Stomach smooth muscle (tissue), 2 donors: ENCODE measurements at regions not wholly inside any gene's neighbourhood (a gene's known extent, or its start where the extent isn't known, plus 50 kb on each side); places are given as distances from the start of the nearest gene placed in this dataset.

Experiments
- H3K27ac ChIP-seq: one replicate; pipeline ENCODE4 v1.7.0; 2013; ENCODE audit warnings: mild to moderate bottlenecking, low read length, inconsistent platforms
- H3K27me3 ChIP-seq, 2 donors: one replicate each; pipeline ENCODE4 v1.7.0; 2013; ENCODE audit warnings: low read length in 2 of 2; ENCODE audit not compliant: insufficient read depth in 2 of 2, control insufficient read depth in 1 of 2
- H3K36me3 ChIP-seq, 2 donors: one replicate each; pipeline ENCODE4 v1.7.0; 2013; ENCODE audit warnings: low read length in 2 of 2; ENCODE audit not compliant: control insufficient read depth in 2 of 2, insufficient read depth in 2 of 2
- H3K4me1 ChIP-seq: one replicate; pipeline ENCODE4 v1.7.0; 2013; ENCODE audit warnings: low read length; ENCODE audit not compliant: control insufficient read depth, insufficient read depth
- H3K4me3 ChIP-seq, 2 donors: one replicate each; pipeline ENCODE4 v1.7.0; 2013; ENCODE audit warnings: low read length in 2 of 2
- H3K9ac ChIP-seq, 2 donors: one replicate each; pipeline ENCODE4 v1.7.0; 2013; ENCODE audit warnings: low read length in 2 of 2, mild to moderate bottlenecking in 1 of 2
- H3K9me3 ChIP-seq, 2 donors: one replicate each; pipeline ENCODE4 v1.7.0; 2013; ENCODE audit warnings: low read length in 2 of 2; ENCODE audit not compliant: control insufficient read depth in 2 of 2
- donor health status: healthy.
- donor health status: Pancreatic carcinoma.

DNA sequence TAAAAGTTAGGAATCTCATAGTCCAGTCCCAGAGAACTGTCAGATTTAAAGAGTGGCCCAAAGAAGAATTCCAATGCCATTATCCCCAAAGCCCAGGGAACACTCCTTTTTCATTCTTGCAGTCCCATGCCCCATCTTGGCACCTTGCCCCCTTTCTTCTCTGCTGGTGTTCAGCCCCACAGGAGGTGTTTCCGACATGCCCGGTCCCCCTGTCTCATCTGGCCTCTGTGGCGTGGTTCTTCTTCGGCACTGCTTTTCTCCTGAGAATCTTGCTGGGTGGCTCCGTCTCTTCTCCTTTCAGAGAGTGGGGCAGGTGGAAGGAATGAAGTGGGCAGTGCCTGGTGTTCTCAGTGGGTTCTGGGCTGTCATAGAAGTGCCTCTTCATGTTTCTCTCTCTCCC lies 64.7 kb downstream of the VCPKMT start:
- H3K4me3 ChIP-seq = no peak overlapping the region
- H3K9ac ChIP-seq = no peak overlapping the region
- H3K27ac ChIP-seq = no peak overlapping the region
- no peaks in the 10 kb centered on the region for H3K27me3 ChIP-seq
- no peaks in the 10 kb centered on the region for H3K4me1 ChIP-seq
- no peaks in the 10 kb centered on the region for H3K9me3 ChIP-seq
- H3K36me3 ChIP-seq = no peaks in the 10 kb centered on the region

DNA sequence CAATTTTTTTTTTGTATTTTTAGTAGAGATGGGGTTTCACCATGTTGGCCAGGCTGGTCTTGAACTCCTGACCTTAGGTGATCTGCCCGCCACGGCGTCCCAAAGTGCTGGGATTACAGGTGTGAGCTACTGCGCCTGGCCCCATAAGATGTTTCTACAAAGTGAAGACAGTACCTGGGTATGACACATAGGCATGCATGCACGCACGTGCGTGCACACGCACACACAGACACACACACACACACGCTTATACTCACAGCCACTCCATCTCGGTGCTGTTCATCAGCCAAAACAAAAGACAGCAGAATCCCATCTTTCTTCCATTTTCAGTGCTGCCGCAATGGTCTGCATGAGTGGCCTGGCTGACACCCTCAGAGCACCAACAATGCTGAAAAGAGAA lies 63.9 kb downstream of the VCPKMT start:
- Histone ChIP-seq H3K36me3 (no peaks in the 10 kb centered on the region), H3K4me1 (no peaks in the 10 kb centered on the region), H3K27ac (no peak overlapping the region), H3K9me3 (no peaks in the 10 kb centered on the region), H3K4me3 (no peak overlapping the region), H3K9ac (no peak overlapping the region), H3K27me3 (no peaks in the 10 kb centered on the region)

DNA sequence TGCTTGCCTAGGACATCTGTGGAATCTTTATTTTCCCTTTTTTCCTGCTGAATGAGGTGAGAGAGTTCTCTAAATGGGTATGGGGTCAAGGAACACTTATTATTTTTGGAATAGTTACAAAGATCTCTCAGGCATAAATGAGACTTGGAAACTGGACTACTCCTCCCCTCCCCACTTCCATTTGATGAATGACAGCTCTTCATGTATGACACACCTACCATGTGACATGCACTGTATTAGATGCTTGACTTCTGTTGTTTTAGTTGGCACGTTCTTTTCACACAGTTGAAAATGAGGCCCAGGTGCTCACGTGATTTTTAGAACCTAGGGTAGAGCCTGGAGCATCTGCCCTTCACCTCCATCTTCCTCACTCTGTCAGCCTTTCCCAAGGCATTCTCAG lies 62.4 kb downstream of the VCPKMT start:
- H3K9ac ChIP-seq = no peak overlapping the region

DNA sequence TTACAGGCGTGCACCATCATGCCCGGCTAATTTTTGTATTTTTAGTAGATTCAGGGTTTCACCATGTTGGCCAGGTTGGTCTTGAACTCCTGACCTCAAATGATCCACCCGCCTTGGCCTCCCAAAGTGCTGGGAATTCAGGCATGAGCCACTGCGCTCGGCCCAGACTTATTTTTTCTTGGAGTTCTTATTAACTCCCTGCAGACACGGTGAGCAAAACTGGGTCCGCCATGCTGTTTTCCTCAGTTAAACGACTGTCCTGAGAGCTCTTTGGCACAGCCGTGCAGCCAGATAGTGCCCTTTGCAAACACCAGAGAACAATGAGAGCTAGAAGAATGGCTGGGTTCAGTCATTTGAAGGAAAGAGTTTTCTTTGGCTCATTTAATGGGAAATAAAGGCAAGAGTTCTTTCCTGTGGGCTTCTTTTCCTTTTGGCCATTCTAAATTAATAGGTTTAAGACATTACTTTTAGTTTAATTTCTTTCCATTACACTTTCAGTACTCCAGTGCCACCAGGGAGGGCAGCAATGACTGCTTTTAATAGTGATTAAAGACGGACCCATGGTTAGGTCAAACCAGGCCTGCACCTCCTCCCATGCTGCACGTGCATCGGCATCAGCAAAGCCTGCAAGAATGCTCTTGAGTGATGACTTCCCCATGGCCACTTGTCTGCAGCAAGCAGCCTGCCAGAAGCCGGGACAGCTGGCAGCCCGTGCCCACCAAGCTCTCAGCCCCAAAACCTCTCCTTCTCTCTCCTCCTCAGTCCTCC lies 60.7 kb downstream of the VCPKMT start:
- H3K27me3 ChIP-seq = no peaks in the 10 kb centered on the region
- no peaks in the 10 kb centered on the region for H3K9me3 ChIP-seq
- no peak overlapping the region for H3K4me3 ChIP-seq
- H3K4me1 ChIP-seq = peaks cover 6% of the 10 kb centered on the region
- H3K27ac ChIP-seq = no peak overlapping the region
- H3K9ac ChIP-seq = no peak overlapping the region
- no peaks in the 10 kb centered on the region for H3K36me3 ChIP-seq

More for the DNA sequence above, 62.4 kb downstream of the VCPKMT start:
- H3K27ac ChIP-seq = no peak overlapping the region
- H3K4me1 ChIP-seq = no peaks in the 10 kb centered on the region
- H3K27me3 ChIP-seq = no peaks in the 10 kb centered on the region
- H3K4me3 ChIP-seq = no peak overlapping the region
- no peaks in the 10 kb centered on the region for H3K36me3 ChIP-seq
- H3K9me3 ChIP-seq = no peaks in the 10 kb centered on the region

DNA sequence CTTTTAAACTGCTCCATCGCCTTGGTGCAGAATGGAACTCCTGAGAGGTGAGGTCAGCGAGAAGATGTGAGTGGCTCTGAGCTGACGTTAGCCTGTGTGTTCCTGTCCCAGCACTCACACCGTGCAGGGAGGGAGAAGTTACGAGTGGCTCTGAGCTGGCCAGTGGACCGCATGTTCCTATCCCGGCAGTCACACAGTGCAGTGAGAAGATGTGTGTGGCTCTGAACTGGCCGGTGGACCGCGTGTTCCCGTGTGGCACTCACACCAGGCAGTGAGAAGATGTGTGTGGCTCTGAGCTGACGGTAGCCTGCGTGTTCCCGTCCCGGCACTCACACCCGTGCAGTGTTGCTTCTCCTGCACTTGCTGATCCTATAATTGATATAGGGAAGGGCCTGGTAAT lies 59.9 kb downstream of the VCPKMT start:
- H3K9me3 ChIP-seq = no peaks in the 10 kb centered on the region
- no peak overlapping the region for H3K4me3 ChIP-seq
- H3K27me3 ChIP-seq = no peaks in the 10 kb centered on the region
- H3K27ac ChIP-seq = no peak overlapping the region
- peaks cover 14% of the 10 kb centered on the region for H3K4me1 ChIP-seq
- H3K36me3 ChIP-seq = no peaks in the 10 kb centered on the region
- H3K9ac ChIP-seq = no peak overlapping the region

DNA sequence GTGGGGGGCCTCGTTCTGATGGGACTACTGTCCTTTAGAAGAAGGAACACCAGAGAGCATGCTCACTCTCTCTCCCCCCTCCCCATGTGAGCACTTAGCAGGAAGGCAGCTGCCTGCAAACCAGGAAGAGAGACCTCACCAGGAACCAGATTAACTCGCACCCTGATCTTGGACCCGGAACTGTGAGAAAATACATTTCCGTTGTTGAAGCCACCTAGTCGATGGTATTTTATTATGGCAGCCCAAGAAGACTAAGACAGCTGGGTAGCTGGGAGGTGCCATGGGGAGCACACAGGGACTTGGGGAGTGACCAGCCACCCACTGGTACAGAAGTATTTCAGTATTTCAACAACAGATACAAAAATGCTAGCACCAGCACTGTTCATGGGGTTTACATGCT lies 59.0 kb downstream of the VCPKMT start:
- H3K36me3 ChIP-seq = no peaks in the 10 kb centered on the region
- H3K27me3 ChIP-seq = no peaks in the 10 kb centered on the region
- no peak overlapping the region for H3K4me3 ChIP-seq
- H3K27ac ChIP-seq = no peak overlapping the region
- H3K4me1 ChIP-seq = peaks cover 16% of the 10 kb centered on the region
- H3K9ac ChIP-seq = no peak overlapping the region
- H3K9me3 ChIP-seq = no peaks in the 10 kb centered on the region

DNA sequence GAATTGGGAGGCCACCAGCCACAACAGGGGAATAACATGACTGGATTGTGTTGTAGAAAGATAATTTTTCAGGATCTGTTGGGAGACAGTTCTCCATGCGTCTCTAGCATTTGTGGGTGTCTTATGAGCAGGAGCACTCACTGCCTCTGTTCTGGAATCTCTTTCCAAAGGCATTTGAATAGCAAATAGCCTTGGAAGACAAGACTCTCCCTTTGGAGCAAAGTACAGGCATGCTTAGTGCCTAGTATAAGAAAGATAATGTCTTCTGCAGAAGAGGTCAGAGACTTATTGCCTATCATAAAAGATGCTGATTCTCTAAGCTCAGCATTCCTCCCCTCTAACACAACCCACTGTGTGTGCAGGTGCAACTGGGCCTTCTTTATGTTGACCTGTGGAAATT lies 58.3 kb downstream of the VCPKMT start:
- peaks cover 16% of the 10 kb centered on the region for H3K4me1 ChIP-seq
- H3K27me3 ChIP-seq = no peaks in the 10 kb centered on the region

More for the DNA sequence above, 58.3 kb downstream of the VCPKMT start:
- no peak overlapping the region for H3K4me3 ChIP-seq
- no peaks in the 10 kb centered on the region for H3K9me3 ChIP-seq
- no peaks in the 10 kb centered on the region for H3K36me3 ChIP-seq
- no peak overlapping the region for H3K9ac ChIP-seq
- no peak overlapping the region for H3K27ac ChIP-seq
